GM12864 (cell line): ENCODE measurements at regions not wholly inside any gene's neighbourhood (a gene's known extent, or its start where the extent isn't known, plus 50 kb on each side); places are given as distances from the start of the nearest gene placed in this dataset.

ENCODE experiments used
- DNase-seq: peaks from one replicate; pipeline ENCODE4 v3.0.0-alpha.2; 2011; ENCODE audit warnings: low read depth
- H3K4me3 ChIP-seq: 2 replicates; pipeline ENCODE4 v1.5.1; 2011; ENCODE audit warnings: mild to moderate bottlenecking, low read depth, low read length, control low read depth
- TF ChIP-seq, protein P1 (sequence below): IDR thresholded peaks from 2 replicates; pipeline ENCODE4 v1.5.1; 2011; ENCODE audit warnings: low read depth, mild to moderate bottlenecking, moderate library complexity, low read length, control low read depth, inconsistent platforms; ENCODE audit errors: missing control alignments

DNA sequence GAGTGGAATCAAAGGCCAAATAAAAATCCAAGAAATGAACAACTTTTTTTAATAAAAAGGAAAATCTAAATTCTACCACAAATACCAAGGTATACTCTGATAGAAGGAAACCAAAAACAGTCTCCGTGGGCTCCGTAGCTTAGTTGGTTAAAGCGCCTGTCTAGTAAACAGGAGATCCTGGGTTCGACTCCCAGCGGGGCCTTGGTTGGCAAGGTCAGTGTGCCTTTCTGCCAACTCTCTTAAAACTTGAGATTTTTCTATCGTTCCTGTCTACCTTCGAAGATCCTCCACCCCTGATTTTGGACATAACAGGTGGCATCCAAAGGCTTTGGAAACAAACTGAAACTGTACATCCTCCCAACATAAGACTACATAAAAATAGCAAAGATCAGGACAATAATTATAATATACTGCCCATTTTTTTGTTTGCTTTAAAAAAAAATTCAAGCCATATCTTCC lies 197.9 kb downstream of the TRIM27 start:
- DNase-seq: no peak
- H3K4me3 ChIP-seq: no peak overlapping the region
- TF ChIP-seq, protein P1, sequence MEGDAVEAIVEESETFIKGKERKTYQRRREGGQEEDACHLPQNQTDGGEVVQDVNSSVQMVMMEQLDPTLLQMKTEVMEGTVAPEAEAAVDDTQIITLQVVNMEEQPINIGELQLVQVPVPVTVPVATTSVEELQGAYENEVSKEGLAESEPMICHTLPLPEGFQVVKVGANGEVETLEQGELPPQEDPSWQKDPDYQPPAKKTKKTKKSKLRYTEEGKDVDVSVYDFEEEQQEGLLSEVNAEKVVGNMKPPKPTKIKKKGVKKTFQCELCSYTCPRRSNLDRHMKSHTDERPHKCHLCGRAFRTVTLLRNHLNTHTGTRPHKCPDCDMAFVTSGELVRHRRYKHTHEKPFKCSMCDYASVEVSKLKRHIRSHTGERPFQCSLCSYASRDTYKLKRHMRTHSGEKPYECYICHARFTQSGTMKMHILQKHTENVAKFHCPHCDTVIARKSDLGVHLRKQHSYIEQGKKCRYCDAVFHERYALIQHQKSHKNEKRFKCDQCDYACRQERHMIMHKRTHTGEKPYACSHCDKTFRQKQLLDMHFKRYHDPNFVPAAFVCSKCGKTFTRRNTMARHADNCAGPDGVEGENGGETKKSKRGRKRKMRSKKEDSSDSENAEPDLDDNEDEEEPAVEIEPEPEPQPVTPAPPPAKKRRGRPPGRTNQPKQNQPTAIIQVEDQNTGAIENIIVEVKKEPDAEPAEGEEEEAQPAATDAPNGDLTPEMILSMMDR: no peak

DNA sequence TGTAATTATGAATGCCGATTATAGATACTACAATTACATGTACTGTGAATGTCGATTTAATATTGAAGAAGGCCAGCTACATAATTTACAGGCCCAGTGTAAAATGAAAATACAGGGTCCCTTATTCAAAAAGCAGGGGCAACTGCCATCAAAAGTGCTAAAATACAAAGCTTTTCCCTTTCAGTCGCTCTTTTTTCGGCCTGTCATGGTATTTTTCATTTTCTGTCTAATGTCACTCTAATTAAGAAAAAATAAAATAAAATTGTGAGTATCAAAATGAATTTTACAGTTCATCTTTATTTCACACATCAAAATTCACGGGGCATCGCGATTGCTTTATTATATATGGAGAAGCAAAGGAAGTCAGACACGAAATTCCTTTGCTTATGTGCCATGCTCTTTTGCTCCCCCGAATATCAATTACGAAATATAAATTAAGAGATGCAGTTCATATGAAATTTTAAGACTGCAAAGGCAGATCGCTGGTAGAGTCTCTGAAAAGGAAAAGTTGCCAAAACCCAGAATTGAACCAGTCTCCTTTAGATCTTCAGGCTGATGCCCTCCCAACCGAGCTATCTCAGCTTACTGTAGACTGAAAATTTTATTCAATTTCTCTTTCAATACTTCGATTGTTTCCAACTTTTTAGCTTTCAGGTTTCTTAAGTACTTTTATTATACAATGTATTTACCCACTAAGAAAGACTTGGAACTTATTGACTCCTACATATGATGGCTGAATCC lies 197.0 kb downstream of the TRIM27 start:
- no peak overlapping the region for H3K4me3 ChIP-seq
- DNase-seq: no peak
- TF ChIP-seq, protein P1: no peak

GRCh38 chr6:28727559-28728211 lies 196.1 kb downstream of the TRIM27 start:
- H3K4me3 ChIP-seq: no peak overlapping the region
- TF ChIP-seq, protein P1: no peak
- DNase-seq: no peak

DNA sequence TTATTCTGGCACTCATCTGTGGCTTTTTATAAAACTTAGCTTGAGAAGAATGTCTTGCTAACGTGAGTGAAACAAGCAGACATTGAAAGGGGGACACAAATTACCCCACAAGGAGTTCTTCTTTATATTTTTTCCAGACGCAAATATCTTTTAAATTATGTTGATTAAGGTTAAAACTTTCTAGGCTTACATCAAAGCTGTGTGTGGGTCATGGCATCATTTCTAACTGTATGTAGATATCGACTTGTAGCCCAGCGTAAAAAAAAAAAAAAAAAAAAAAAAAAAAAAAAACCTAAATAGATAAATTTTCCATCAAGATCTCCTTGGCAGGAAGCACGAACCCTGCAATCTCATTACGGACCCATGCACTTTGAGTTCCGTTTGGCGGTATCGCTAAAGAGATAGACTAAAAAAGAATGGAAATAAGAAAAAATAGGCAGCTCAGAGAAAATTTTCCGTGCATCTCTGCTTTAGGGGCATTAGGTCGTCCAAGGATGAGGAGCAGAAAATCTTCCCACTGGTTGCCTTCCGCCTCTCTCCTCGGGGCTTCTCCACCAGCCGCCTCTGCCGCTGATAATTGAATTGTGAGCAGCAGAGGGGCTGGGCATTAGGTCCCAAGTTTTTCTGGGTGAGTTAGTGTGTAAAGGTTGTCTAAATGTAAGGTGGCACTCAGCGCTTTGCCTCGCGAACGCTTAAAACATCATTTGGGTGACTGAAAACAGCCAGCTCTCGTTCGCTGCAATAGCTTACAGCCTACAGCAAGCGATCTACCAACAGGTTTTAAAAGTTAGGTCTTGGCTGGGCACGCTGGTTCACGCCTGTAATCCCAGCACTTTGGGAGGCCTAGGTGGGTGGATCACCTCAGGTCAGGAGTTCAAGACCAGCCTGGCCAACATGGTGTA lies 194.0 kb downstream of the TRIM27 start:
- DNase-seq: no peak
- TF ChIP-seq, protein P1: no peak
- H3K4me3 ChIP-seq: peak overlapping the region; percentile 49; the same call in 1 of the 2 replicates

- no peak for DNase-seq
- TF ChIP-seq, protein P1: no peak
Observed at GRCh38 chr6:28732052-28732451, 191.7 kb downstream of the TRIM27 start.

GRCh38 chr6:28734443-28734959 lies 189.3 kb downstream of the TRIM27 start:
- no peak for DNase-seq
- no peak overlapping the region for H3K4me3 ChIP-seq
- TF ChIP-seq, protein P1: no peak

More at GRCh38 chr6:28732052-28732451, 191.7 kb downstream of the TRIM27 start:
- H3K4me3 ChIP-seq: no peak overlapping the region
